ENCODE measurements at regions not wholly inside any gene's neighbourhood (a gene's known extent, or its start where the extent isn't known, plus 50 kb on each side); places are given as distances from the start of the nearest gene placed in this dataset.

DNA sequence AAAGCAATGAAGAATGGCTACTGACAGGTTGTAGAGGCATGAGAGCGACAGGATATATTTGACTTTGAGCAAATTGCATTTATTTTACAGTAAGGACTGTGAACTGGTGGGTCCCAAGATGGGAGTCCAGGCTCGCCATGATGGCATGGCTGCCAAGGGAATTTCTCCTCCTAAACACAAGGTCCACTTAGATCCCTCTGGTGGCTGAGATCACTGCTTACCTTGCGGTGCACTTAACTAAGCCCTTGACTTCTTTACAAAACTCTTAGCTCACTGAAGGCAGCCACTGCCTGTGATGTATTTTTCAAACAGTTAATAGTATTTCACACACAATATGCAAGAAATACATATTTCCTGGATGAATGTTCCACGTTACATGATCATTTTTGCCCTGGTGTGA, 50.3 kb upstream of the SORBS2 start:
- DNase-seq: no peak

GRCh38 chr4:185863946-185864345, 52.0 kb upstream of the SORBS2 start:
- no peak for DNase-seq

- DNase-seq: no peak
Observed at GRCh38 chr4:185865901-185866328, 53.9 kb upstream of the SORBS2 start.

DNA sequence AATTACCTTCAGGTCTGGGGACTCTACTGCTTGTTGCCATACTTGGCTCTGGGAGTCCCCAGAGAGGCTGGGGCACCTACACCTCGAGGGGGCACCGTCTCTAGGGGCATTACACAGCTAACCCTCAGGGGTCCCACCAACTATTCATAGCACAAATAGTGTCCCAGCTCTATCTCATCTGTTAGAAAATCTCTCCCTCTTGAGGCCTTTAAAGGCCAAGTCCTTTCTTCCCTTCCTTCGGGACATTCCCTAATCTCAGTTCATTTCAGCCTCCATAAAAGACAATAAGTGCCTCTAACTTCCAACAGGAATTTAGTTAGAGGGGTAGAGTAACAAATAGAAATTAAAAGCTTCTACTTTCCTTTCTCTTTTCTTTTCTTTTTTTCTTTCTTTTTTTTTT, 55.8 kb upstream of the SORBS2 start:
- no peak for DNase-seq

GRCh38 chr4:185868983-185869382, 57.0 kb upstream of the SORBS2 start:
- DNase-seq: no peak

DNA sequence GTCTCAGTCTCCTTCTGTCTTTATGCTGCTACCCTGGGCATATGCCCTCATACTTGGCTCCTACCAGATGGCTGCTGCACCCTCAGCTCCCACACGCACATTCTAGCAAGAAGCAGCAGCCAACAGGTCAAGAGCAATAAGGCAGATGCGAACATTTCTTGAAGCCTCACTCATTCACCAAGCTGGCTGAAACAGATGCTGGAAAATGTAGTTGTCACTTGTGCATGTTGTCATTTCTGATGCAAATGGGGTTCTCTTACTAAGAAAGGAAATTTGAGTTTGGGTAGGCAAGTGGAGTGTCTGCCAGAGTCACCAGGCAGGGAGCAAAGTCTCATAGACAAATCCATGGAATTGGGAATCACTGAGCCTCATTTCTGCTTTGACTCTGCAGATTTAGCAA, 57.4 kb upstream of the SORBS2 start:
- DNase-seq: no peak

DNA sequence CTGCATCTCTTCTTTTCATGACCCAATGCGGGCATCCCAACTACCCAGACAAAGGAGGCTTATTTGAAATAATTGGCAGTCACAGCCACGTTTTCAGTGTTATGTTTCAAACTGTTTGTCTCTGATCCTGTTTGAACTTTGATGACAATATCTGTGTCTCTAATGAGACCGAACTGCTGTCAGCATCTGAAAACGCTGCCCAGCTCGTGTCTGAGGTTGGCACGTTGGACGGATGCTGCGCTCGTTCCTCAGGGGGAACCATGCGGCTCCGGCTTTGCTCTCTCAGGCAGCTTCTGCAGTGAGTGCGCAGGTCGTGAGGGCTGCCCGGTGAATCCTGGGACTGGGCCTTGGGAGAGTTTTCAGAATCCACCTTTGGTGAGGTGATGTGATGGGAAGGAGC, 58.4 kb upstream of the SORBS2 start:
- no peak for DNase-seq

DNA sequence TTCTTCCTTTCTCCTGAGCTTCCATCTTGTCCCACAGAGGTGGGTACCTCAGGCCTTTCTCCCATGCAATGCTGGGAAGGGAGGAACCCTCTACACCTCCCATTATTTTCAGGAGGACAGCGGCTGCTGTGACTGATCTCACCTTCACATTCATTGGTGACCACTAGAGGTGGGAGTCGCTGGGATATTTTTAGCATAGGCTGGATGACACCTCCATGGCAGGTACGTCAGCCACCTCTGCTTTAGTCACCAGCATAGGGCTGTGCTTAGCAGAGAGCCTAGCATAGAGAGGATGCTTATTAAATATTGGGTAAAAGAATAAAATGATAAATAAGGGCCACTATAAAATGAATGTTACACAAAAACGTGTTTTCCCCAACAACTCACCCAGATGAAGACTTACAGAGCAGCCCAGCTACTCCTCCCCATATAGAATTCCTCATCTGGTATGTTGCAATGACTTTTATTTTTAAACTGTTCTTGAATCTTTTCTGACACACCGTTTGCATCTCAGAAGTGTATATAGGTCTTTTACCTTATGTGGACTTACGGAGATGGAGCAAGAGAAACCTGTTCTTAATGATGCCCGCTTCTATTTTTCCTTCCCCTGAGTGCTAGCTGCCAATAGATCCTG, 60.9 kb upstream of the SORBS2 start:
- no peak for DNase-seq

- DNase-seq: no peak
Observed at GRCh38 chr4:185874516-185875230, 62.7 kb upstream of the SORBS2 start.

DNA sequence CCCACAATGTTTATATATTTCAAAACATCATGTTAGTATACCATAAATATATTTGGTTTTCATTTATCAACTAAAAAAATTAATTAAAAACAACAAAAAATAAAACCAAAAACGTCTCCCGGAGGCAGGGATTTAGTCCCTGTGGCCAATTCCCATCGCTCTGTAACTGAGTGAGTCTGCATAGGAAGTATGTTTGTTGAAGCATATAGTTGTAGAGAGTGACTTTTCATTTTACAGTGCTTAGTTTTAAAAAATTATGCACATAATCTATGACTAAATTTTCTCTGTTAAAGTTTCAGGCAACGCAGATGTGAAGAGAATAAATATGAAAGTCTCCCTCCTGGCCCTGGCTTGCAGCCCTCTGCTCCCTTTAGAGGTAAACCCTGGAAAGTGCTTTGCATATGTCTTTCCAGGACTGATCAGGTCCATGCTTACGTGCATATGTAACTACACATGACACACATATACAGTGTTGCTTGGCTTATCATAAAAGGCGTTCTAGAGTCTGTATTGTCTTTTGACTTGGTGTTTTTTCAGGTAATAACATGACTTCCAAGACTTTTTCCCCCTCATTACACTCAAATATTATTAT, 63.4 kb upstream of the SORBS2 start:
- no peak for DNase-seq

GRCh38 chr4:185878633-185879032, 66.6 kb upstream of the SORBS2 start:
- no peak for DNase-seq

DNA sequence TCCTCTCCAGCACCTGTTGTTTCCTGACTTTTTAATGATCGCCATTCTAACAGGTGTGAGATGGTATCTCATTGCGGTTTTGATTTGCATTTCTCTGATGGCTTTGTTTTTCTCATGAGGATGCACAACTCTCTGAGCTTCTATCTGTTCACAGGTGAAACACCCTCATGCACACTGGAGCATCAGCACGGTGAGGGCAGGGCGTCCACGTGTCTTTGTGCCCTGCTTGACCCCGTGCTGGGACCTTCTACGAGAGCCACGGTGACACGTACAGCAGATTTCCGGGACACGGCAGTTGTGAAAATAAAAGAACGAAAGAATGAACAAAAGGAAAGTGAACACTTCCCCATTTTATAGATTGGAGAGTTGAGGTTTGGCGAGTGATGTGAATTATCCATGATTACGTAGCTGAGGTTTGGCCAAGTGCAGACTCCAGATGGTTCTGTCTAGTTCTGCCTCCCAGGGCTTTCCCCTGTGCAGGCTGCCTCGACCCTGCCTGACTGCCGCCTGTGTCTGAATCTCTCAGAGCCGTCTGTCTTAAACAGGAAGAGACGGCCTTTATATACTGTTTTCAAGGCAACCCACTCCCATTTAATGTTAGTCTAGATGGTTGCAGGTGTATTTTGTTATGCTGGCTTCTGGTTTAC, 67.8 kb upstream of the SORBS2 start:
- no peak for DNase-seq

GRCh38 chr4:185880571-185880970, 68.6 kb upstream of the SORBS2 start:
- peak; percentile 35 for DNase-seq

- no peak for DNase-seq
Observed at GRCh38 chr4:185881430-185881829, 69.4 kb upstream of the SORBS2 start.

DNA sequence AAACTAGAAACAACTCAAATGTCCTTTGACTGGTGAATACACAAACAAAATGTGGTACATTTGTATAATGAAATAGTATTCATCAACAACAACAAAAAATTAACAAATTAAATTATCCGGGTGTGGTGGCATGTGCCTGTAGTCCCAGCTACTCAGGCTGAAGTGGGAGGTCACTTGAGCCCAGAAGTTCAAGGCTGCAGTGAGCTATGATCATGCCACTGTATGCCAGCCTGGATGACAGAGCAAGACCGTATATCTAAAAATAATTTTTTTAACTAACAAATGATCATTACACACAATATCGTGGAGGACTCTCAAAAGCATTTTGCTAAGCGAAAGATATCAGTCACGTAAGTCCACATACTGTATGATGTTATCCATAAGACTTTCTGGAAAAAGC, 71.6 kb upstream of the SORBS2 start:
- DNase-seq: no peak

DNA sequence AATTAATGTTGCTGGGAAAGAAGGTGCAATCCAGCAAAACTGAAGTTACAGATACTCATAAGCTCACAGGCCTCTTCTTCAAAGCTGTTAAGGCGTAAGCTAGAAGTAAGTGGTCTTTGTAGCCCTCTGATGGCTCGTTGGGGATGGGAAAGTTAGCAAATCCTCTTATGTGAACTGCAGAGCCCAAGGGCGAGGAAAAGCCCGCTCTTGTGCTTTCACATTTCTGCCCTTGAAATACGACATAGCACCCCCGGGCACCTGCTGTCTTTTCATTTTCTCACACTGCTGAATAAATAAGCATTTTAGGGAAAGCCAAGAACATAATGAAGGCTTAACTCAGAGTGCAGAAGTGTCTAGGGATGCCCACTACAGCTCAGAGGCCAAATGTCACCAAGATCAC, 73.1 kb upstream of the SORBS2 start:
- no peak for DNase-seq

DNA sequence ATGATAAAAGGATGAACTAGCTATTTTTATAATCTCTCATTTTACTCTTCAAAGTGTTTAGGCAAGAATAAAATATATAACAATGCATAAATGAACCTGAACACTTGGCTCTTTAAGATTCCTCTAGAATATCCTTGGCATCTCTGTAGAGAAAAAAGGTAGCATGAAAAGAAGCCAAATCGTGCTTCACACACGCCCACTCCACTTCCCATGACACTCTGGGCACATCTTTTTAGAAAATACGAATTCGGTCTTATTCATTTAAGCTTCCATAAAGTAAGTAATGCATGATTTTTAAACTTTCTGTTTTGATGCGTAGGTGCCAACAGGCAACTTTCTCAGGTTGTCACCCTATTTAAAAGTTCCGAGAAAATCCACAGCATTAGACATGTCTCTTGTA, 73.6 kb upstream of the SORBS2 start:
- DNase-seq: no peak

DNA sequence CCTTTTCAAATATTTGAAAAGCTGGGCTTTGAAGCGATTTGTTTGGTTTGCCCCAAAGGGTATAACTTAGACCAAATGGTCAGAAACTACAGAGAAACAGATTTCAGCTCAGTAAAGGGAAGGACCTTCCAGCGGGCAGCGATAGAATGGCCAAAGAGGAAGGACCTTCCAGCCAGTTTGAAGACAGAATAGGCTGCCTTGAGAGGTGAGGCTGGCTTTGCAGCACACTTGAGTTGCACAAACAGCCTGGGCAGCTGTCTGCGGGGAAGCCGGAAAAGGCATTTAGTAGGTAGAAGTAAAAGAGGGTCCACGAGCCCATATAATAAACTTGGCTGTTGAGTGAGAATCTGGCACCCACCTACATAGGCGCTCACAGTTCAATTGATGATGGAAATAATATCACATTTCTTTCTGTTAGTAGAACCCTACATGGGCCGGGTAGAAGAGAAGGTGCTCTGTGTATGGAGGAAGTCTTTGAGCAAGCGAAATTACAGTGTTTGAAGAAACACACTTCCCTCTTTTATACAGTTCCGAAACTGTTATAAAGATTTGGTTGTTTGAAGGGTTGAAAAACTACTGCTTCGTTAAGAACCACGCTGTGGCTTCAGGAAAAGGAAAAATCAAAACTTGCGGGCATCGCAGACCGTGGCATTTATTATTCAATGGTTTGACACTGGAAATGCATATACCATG, 75.0 kb upstream of the SORBS2 start:
- no peak for DNase-seq

DNA sequence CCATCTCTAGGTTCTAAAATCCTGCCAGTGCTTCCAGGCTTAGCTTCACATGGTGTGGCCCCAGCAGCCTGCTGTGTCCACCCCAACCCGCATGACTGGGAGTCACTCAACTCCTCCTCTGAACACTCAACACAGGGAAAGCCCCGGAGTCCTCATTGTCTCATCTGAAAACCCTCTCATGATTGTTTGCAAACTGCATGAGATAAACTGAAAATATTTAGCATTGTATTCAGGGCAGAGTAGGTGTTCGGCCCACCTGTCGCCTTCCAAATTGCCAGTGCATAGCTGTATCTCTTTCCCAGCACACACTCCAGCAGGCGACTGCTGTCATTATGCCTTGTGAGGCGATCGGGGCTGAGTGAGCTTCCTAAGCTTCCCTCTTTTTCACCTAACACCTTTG, 76.7 kb upstream of the SORBS2 start:
- no peak for DNase-seq

DNA sequence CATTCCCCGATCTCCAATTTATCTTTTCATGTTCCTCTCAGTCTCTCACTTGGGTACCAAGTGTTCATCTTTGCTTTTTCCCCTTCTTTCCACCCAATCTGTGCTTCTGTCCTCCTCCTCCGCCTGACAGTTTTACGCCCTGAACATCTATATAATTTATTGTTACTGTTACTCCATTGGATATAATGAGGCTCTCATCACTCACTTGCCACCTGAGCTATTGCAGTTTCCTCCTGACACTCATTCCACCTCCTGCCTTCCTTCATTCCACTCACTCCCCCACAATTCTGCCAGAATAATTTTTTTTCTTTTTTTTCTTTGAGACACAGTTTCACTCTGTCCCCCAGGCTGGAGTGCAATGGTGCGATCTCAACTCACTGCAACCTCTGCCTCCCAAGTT, 77.6 kb upstream of the SORBS2 start:
- DNase-seq: no peak

- no peak for DNase-seq
Observed at GRCh38 chr4:185890196-185890595, 78.2 kb upstream of the SORBS2 start.

- no peak for DNase-seq
Observed at GRCh38 chr4:185892165-185892564, 80.2 kb upstream of the SORBS2 start.

GRCh38 chr4:185893500-185893899, 81.5 kb upstream of the SORBS2 start:
- DNase-seq: no peak
